ENCODE measurements at regions not wholly inside any gene's neighbourhood (a gene's known extent, or its start where the extent isn't known, plus 50 kb on each side); places are given as distances from the start of the nearest gene placed in this dataset.

- DNase-seq: no peak
These were observed 199.0 kb upstream of the MVB12B start for GRCh38 chr9:126127591-126127990.

GRCh38 chr9:126128494-126129142, 198.0 kb upstream of the MVB12B start:
- no peak for DNase-seq

- peak in 2 of 3 experiments; percentile 53 to 73 for DNase-seq
These were observed 195.3 kb upstream of the MVB12B start for GRCh38 chr9:126131066-126132010.

- DNase-seq: no peak
These were observed 193.9 kb upstream of the MVB12B start for GRCh38 chr9:126132746-126133145.

- DNase-seq: no peak
These were observed 182.4 kb upstream of the MVB12B start for GRCh38 chr9:126144196-126144595.

- no peak for DNase-seq
These were observed 181.8 kb upstream of the MVB12B start for GRCh38 chr9:126144603-126145456.

- DNase-seq: no peak
These were observed 180.8 kb upstream of the MVB12B start for GRCh38 chr9:126145887-126146253.

GRCh38 chr9:126146254-126147145, 180.1 kb upstream of the MVB12B start:
- peak; percentile 48 to 89 (median 74) for DNase-seq

- peak in 2 of 3 experiments; percentile 55 to 90 for DNase-seq
These were observed 179.3 kb upstream of the MVB12B start for GRCh38 chr9:126147186-126147935.

GRCh38 chr9:126147936-126148870, 178.4 kb upstream of the MVB12B start:
- peak in 2 of 3 experiments; percentile 46 to 71 for DNase-seq

GRCh38 chr9:126148994-126149393, 177.6 kb upstream of the MVB12B start:
- no peak for DNase-seq

GRCh38 chr9:126149661-126150060, 177.0 kb upstream of the MVB12B start:
- DNase-seq: peak in 1 of 3 experiments; percentile 32

GRCh38 chr9:126150411-126151030, 176.1 kb upstream of the MVB12B start:
- peak in 2 of 3 experiments; percentile 55 to 84 for DNase-seq

- peak; percentile 55 to 98 (median 86) for DNase-seq
These were observed 175.5 kb upstream of the MVB12B start for GRCh38 chr9:126151031-126151685.

GRCh38 chr9:126151686-126152134, 174.9 kb upstream of the MVB12B start:
- peak; percentile 25 to 91 (median 80) for DNase-seq

GRCh38 chr9:126152622-126153362, 173.8 kb upstream of the MVB12B start:
- no peak for DNase-seq

GRCh38 chr9:126153382-126153781, 173.2 kb upstream of the MVB12B start:
- no peak for DNase-seq

All from NCI-H1417 (cell line).